HG02759 (cell line): ENCODE measurements at regions not wholly inside any gene's neighbourhood (a gene's known extent, or its start where the extent isn't known, plus 50 kb on each side); places are given as distances from the start of the nearest gene placed in this dataset.
"Not testable (repeated sequence)": the region's sequence is repeated elsewhere in the genome, so short reads cannot be mapped to it uniquely, and the experiment has no call there.

Experiments used
- ATAC-seq: cut with Tn5 transposase; IDR thresholded peaks from one replicate; pipeline ENCODE4 v1.9.1; 2021; ENCODE audit warnings: mild to moderate bottlenecking, moderate library complexity; ENCODE audit not compliant: unreplicated experiment

- peak; percentile 81 for ATAC-seq
These were observed 53.3 kb downstream of the FOXD4L1 start for GRCh38 chr2:113551637-113552318.

GRCh38 chr2:113559820-113560219, 61.4 kb downstream of the FOXD4L1 start:
- ATAC-seq = not testable (repeated sequence)

- peak; percentile 92 for ATAC-seq
These were observed 64.2 kb downstream of the FOXD4L1 start for GRCh38 chr2:113562662-113563061.

- not testable (repeated sequence) for ATAC-seq
These were observed 60.2 kb upstream of the RABL2A start for GRCh38 chr2:113566674-113567480.

GRCh38 chr2:113567481-113567849, 59.6 kb upstream of the RABL2A start:
- not testable (repeated sequence) for ATAC-seq

GRCh38 chr2:113568231-113568630, 58.8 kb upstream of the RABL2A start:
- not testable (repeated sequence) for ATAC-seq

- ATAC-seq = not testable (repeated sequence)
These were observed 57.0 kb upstream of the RABL2A start for GRCh38 chr2:113570082-113570481.

- ATAC-seq = not testable (repeated sequence)
These were observed 56.5 kb upstream of the RABL2A start for GRCh38 chr2:113570509-113571009.

GRCh38 chr2:113571482-113572068, 55.5 kb upstream of the RABL2A start:
- ATAC-seq = not testable (repeated sequence)

GRCh38 chr2:113575721-113576120, 51.3 kb upstream of the RABL2A start:
- ATAC-seq = not testable (repeated sequence)

GRCh38 chr2:113576353-113576752, 50.7 kb upstream of the RABL2A start:
- not testable (repeated sequence) for ATAC-seq
